Hepatocyte (in vitro differentiated cells): ENCODE measurements at regions not wholly inside any gene's neighbourhood (a gene's known extent, or its start where the extent isn't known, plus 50 kb on each side); places are given as distances from the start of the nearest gene placed in this dataset.

Experiments
- CTCF ChIP-seq: fragments of 200-600 bp; sonication (generic); IDR thresholded peaks from 2 replicates; pipeline ENCODE4 v1.5.1; 2016; ENCODE audit warnings: antibody characterized with exemption, mild to moderate bottlenecking; ENCODE audit not compliant: poor library complexity
- EZH2 ChIP-seq: fragments of 200-600 bp; sonication (generic); IDR thresholded peaks from 2 replicates; pipeline ENCODE4 v1.6.1; 2016; ENCODE audit warnings: antibody characterized with exemption, mild to moderate bottlenecking, borderline replicate concordance
- EZH2phosphoT487 ChIP-seq: fragments of 200-600 bp; sonication (generic); IDR thresholded peaks from one replicate; pipeline ENCODE4 v1.6.1; 2018; ENCODE audit warnings: antibody characterized with exemption, mild to moderate bottlenecking, low read depth, moderate library complexity; ENCODE audit not compliant: unreplicated experiment, severe bottlenecking

- TF ChIP-seq CTCF (no peak), EZH2 (no peak), EZH2phosphoT487 (no peak)
Measured at GRCh38 chr6:125414507-125414906, 112.7 kb upstream of the HDDC2 start.
